Activated CD4-positive, alpha-beta T cell treated with anti-CD3 and anti-CD28 coated beads for 4 hours (primary cell): ENCODE measurements at regions not wholly inside any gene's neighbourhood (a gene's known extent, or its start where the extent isn't known, plus 50 kb on each side); places are given as distances from the start of the nearest gene placed in this dataset.

ENCODE experiments used
- DNase-seq, 2 donors: peaks; one replicate each; pipeline ENCODE4 v3.0.0-alpha.2; 2020

GRCh38 chr2:109070290-109070689, 58.7 kb upstream of the SH3RF3 start:
- no peak for DNase-seq

- no peak for DNase-seq
Measured at GRCh38 chr2:109069331-109070194, 59.4 kb upstream of the SH3RF3 start.

GRCh38 chr2:109068811-109069210, 60.2 kb upstream of the SH3RF3 start:
- no peak for DNase-seq

- no peak for DNase-seq
Measured at GRCh38 chr2:109067631-109068125, 61.3 kb upstream of the SH3RF3 start.

- no peak for DNase-seq
Measured at GRCh38 chr2:109066917-109067597, 61.9 kb upstream of the SH3RF3 start.

- DNase-seq: no peak
Measured at GRCh38 chr2:109066501-109066900, 62.5 kb upstream of the SH3RF3 start.

- no peak for DNase-seq
Measured at GRCh38 chr2:109065391-109065734, 63.6 kb upstream of the SH3RF3 start.

GRCh38 chr2:109064660-109065390, 64.2 kb upstream of the SH3RF3 start:
- DNase-seq: no peak

GRCh38 chr2:109062859-109063700, 65.9 kb upstream of the SH3RF3 start:
- DNase-seq: no peak

GRCh38 chr2:109062145-109062858, 66.7 kb upstream of the SH3RF3 start:
- DNase-seq: no peak

- DNase-seq: no peak
Measured at GRCh38 chr2:109061736-109062135, 67.3 kb upstream of the SH3RF3 start.

- DNase-seq: no peak
Measured at GRCh38 chr2:109060496-109060895, 68.5 kb upstream of the SH3RF3 start.

- DNase-seq: no peak
Measured at GRCh38 chr2:109059474-109060165, 69.4 kb upstream of the SH3RF3 start.

- no peak for DNase-seq
Measured at GRCh38 chr2:109058802-109059201, 69.8 kb upstream of the EDAR start.

GRCh38 chr2:109058191-109058632, 69.2 kb upstream of the EDAR start:
- no peak for DNase-seq

GRCh38 chr2:109057686-109058085, 68.7 kb upstream of the EDAR start:
- peak in 1 of 2 donors; percentile 17 for DNase-seq

- no peak for DNase-seq
Measured at GRCh38 chr2:109055435-109055834, 66.4 kb upstream of the EDAR start.

GRCh38 chr2:109054865-109055264, 65.8 kb upstream of the EDAR start:
- DNase-seq: no peak

GRCh38 chr2:109053716-109054115, 64.7 kb upstream of the EDAR start:
- no peak for DNase-seq

- DNase-seq: no peak
Measured at GRCh38 chr2:109052922-109053321, 63.9 kb upstream of the EDAR start.

GRCh38 chr2:109049022-109049421, 60.0 kb upstream of the EDAR start:
- no peak for DNase-seq
